8988T (cell line): ENCODE measurements at regions not wholly inside any gene's neighbourhood (a gene's known extent, or its start where the extent isn't known, plus 50 kb on each side); places are given as distances from the start of the nearest gene placed in this dataset.

Experiments used
- DNase-seq: peaks from one replicate; pipeline ENCODE4 v3.0.0; 2011

DNA sequence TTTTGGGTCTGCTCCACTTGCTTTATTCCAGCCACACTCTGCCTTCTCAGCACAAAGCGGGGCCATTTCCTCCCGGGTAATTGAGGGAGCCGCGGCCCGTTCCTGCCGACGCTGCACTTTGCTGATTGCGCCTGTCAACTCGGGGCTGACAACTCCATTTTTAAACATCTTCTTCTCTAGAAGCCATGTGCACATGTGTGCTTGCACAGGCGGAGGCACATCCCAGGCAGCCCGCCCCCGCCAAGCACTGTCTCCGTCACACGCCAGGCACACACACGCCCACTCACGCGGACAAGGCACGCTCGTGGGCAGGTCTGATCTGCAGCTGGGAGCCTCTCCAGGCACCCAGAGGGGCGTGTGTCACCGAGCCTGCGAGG lies 63.2 kb downstream of the ENGASE start:
- no peak for DNase-seq

DNA sequence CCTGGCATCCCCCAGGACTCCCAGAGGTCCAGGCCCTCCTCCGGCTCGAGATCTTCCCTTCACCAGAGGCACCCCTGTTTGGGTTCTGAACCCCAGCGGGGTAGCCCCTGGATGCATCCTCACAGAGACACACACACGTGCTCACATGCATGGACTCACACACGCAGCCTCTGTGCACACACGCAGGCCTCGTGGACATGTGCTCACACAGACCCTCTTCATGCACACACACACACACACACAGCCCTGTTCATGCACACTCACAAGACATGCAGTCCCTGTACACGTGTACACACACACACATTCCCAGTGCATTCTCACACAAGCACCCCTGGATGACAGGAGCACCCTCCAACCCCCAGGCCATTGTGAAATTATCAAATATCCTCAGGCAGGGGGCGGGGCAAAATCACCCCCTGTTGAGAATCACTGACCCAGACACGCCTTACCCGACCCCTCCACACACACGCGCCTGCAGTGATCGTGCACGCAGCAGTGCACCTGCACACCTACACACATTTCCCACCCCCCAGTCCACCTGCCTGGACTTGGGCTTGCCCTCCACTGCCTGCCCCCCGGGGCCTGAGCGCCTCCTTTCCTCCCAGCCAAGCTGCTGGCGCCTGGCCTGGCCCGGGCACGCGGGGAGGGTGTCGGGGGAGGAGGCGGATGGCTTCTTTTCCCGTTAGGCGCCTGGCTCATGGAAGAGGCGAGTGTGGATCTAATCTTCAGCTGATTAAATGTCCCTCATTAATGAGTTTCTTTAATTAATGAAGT lies 62.6 kb downstream of the ENGASE start:
- no peak for DNase-seq

DNA sequence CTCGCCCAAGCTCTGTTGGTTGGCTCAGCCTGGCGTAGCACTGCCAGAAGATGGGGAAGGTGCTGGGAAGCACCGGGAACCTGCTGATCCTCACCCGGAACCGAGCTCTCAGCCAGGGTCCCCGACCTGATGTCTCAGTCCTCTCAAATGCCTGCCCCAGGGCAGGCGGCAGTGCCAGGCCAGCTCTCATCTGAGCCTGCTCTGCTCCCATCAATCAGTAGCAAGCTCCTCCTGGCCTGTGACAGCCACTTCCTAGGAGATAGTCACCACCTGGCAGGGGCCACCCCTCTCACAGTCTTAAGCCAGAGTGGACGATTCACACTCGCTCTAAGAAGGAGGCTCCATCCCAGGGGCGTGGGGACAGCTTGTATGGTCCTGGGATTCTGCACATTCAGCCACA lies 62.0 kb downstream of the ENGASE start:
- no peak for DNase-seq
